ENCODE measurements at regions not wholly inside any gene's neighbourhood (a gene's known extent, or its start where the extent isn't known, plus 50 kb on each side); places are given as distances from the start of the nearest gene placed in this dataset.

GRCh38 chr2:147441182-147441581 lies 403.6 kb upstream of the ACVR2A start:
- H3K4me3 ChIP-seq (ENCODE audit: low read depth, low read length), result no peak overlapping the region
- no peak for TF ChIP-seq CTCF (IDR thresholded peaks at IDR 0.05; ENCODE audit: control insufficient read depth, extremely low read depth, insufficient read depth)
- no peak for DNase-seq (ENCODE audit: low read depth)

GRCh38 chr2:147440734-147441133 lies 404.1 kb upstream of the ACVR2A start:
- no peak for DNase-seq (ENCODE audit: low read depth)
- TF ChIP-seq CTCF (IDR thresholded peaks at IDR 0.05; ENCODE audit: control insufficient read depth, extremely low read depth, insufficient read depth), result no peak
- H3K4me3 ChIP-seq (ENCODE audit: low read depth, low read length), result no peak overlapping the region

GRCh38 chr2:147439986-147440385 lies 404.8 kb upstream of the ACVR2A start:
- no peak for TF ChIP-seq CTCF (IDR thresholded peaks at IDR 0.05; ENCODE audit: control insufficient read depth, extremely low read depth, insufficient read depth)
- no peak overlapping the region for H3K4me3 ChIP-seq (ENCODE audit: low read depth, low read length)
- DNase-seq (ENCODE audit: low read depth), result no peak

GRCh38 chr2:147438882-147439281 lies 405.9 kb upstream of the ACVR2A start:
- TF ChIP-seq CTCF (IDR thresholded peaks at IDR 0.05; ENCODE audit: control insufficient read depth, extremely low read depth, insufficient read depth), result no peak
- no peak overlapping the region for H3K4me3 ChIP-seq (ENCODE audit: low read depth, low read length)
- no peak for DNase-seq (ENCODE audit: low read depth)

- TF ChIP-seq CTCF (IDR thresholded peaks at IDR 0.05; ENCODE audit: control insufficient read depth, extremely low read depth, insufficient read depth), result no peak
- H3K4me3 ChIP-seq (ENCODE audit: low read depth, low read length), result no peak overlapping the region
- peak; percentile 61 for DNase-seq (ENCODE audit: low read depth)
Measured at GRCh38 chr2:147433822-147434221, 411.0 kb upstream of the ACVR2A start.

DNA sequence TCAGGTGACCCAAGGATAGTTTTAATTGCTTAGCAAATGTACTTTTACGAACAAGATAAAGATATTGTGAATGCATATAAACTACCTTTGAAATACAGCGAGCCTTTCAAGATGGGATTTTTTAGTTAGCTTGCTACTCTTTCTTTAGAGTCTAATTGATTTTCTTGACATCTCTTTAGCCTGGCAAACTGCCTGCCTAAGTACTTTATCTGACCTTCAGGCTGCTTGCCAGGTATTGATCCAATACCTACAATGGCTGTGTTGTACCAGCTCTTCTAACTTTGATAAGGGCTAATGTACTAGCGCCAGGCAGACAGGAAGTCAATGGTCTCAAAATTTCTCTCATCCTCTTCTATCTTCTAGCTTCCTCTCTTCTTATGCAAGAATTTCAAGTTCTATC lies 414.4 kb upstream of the ACVR2A start:
- DNase-seq (ENCODE audit: low read depth), result peak; percentile 50
- no peak overlapping the region for H3K4me3 ChIP-seq (ENCODE audit: low read depth, low read length)
- TF ChIP-seq CTCF (IDR thresholded peaks at IDR 0.05; ENCODE audit: control insufficient read depth, extremely low read depth, insufficient read depth), result no peak

DNA sequence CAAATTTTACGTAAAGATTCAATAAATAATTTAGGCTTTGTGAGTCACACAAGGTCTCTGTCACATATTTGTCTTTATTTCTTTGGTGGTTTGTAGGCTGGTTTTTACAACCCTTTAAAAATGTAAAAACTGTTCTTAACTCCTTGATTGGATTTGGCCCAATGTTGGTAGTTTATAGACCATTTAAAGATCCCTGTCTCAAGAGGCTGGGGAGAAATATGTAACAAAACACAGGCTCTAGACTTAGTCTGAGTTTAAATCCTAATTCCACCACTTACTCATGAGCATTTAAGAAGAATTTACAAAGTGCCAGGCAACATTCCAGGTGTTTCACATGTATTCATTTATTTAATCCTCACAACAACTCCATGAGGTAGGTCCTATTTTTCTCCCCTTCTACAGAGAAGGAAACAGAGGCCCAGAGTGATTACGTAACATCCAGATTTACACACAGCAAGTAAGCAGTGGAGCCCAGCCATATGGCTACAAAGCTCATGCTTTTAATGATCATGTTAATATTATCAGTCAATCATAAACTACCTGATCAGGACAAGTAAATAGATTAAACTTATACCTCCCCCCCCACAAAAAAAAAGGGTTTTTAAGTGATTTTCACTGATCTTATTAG lies 416.6 kb upstream of the ACVR2A start:
- peak; percentile 34 for DNase-seq (ENCODE audit: low read depth)
- no peak overlapping the region for H3K4me3 ChIP-seq (ENCODE audit: low read depth, low read length)
- TF ChIP-seq CTCF (IDR thresholded peaks at IDR 0.05; ENCODE audit: control insufficient read depth, extremely low read depth, insufficient read depth), result no peak
